GM12891 (cell line): ENCODE measurements at regions not wholly inside any gene's neighbourhood (a gene's known extent, or its start where the extent isn't known, plus 50 kb on each side); places are given as distances from the start of the nearest gene placed in this dataset.

Experiments used
- PAX5 ChIP-seq: IDR thresholded peaks from 2 replicates; pipeline ENCODE4 v1.6.1; 2011; ENCODE audit warnings: low read length, moderate library complexity, mild to moderate bottlenecking; ENCODE audit not compliant: insufficient read depth, severe bottlenecking
- POLR2A ChIP-seq: IDR thresholded peaks from 2 replicates; pipeline ENCODE4 v1.6.1; 2011; ENCODE audit warnings: low read depth, low read length, control low read depth
- POLR2AphosphoS5 ChIP-seq: IDR thresholded peaks from 2 replicates; pipeline ENCODE4 v1.6.1; 2011; ENCODE audit warnings: low read depth, low read length, control low read depth
- POU2F2 ChIP-seq: IDR thresholded peaks from 2 replicates; pipeline ENCODE4 v1.6.1; 2011; ENCODE audit warnings: low read depth, mild to moderate bottlenecking, control low read depth, low read length, moderate library complexity
- SPI1 ChIP-seq: IDR thresholded peaks from 2 replicates; pipeline ENCODE4 v1.6.1; 2011; ENCODE audit warnings: low read depth, low read length, control low read depth
- TAF1 ChIP-seq: IDR thresholded peaks from 2 replicates; pipeline ENCODE4 v1.6.1; 2011; ENCODE audit warnings: low read depth, low read length, control low read depth

DNA sequence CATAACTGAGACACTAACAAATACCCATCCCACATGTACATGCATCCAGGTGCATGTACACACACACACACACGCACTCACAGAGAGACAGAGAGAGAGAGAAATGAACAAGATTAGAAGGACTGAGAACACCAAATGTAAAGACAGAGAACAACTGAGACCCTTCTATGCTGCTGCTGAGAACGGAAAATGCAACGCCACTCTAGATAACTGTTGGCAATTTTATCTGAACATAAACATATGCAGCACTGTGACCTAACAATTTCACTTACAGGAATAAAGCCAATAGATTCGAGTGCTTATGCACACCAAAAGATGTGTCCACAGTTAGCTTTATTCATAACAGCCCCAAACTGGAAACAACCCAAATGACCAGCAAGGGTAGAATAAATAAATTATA, 103.8 kb upstream of the LY86 start:
- no peak for TF ChIP-seq POLR2A
- no peak for TF ChIP-seq PAX5
- no peak for TF ChIP-seq POLR2AphosphoS5
- no peak for TF ChIP-seq SPI1
- no peak for TF ChIP-seq TAF1
- TF ChIP-seq POU2F2: no peak
